ENCODE measurements at regions not wholly inside any gene's neighbourhood (a gene's known extent, or its start where the extent isn't known, plus 50 kb on each side); places are given as distances from the start of the nearest gene placed in this dataset.

GRCh38 chr3:31291818-31292217 is 240.9 kb upstream of the STT3B start:
- TF ChIP-seq CTCF (IDR thresholded peaks at IDR 0.05) = no peak
- no peaks in the 10 kb centered on the region for H3K4me1 Mint-ChIP-seq
- no peaks in the 10 kb centered on the region for H3K9me3 Mint-ChIP-seq
- no peak for ATAC-seq (ENCODE audit: low read depth)
- DNase-seq = no peak
- no peak overlapping the region for H3K4me3 Mint-ChIP-seq
- H3K27ac Mint-ChIP-seq = no peak overlapping the region
- POLR2A ChIA-PET = no interaction called here
- H3K27me3 Mint-ChIP-seq = no peaks in the 10 kb centered on the region
- CTCF ChIA-PET = no interaction called here
- H3K36me3 Mint-ChIP-seq (ENCODE audit: low read depth) = no peaks in the 10 kb centered on the region
- intact Hi-C loops (cut with micrococcal nuclease) = no loop called here

GRCh38 chr3:31294430-31295149 is 238.1 kb upstream of the STT3B start:
- ChIA-PET POLR2A (no interaction called here), CTCF (no interaction called here)
- no peak for TF ChIP-seq CTCF (IDR thresholded peaks at IDR 0.05)
- intact Hi-C loops (cut with micrococcal nuclease) = no loop called here
- H3K4me3 Mint-ChIP-seq = no peak overlapping the region
- H3K36me3 Mint-ChIP-seq (ENCODE audit: low read depth) = no peaks in the 10 kb centered on the region
- no peak for ATAC-seq (ENCODE audit: low read depth)
- H3K27me3 Mint-ChIP-seq = no peaks in the 10 kb centered on the region
- H3K4me1 Mint-ChIP-seq = no peaks in the 10 kb centered on the region
- no peak overlapping the region for H3K27ac Mint-ChIP-seq
- H3K9me3 Mint-ChIP-seq = peaks cover 6% of the 10 kb centered on the region
- DNase-seq = no peak

GRCh38 chr3:31295150-31295765 is 237.5 kb upstream of the STT3B start:
- ATAC-seq (ENCODE audit: low read depth) (no peak), DNase-seq (no peak)
- CTCF ChIA-PET = no interaction called here
- POLR2A ChIA-PET = no interaction called here
- Mint-ChIP-seq H3K27me3 (no peaks in the 10 kb centered on the region), H3K4me3 (no peak overlapping the region), H3K9me3 (peaks cover 6% of the 10 kb centered on the region), H3K36me3 (ENCODE audit: low read depth) (no peaks in the 10 kb centered on the region), H3K4me1 (no peaks in the 10 kb centered on the region), H3K27ac (no peak overlapping the region)
- TF ChIP-seq CTCF (IDR thresholded peaks at IDR 0.05) = no peak
- intact Hi-C loops (cut with micrococcal nuclease) = no loop called here

GRCh38 chr3:31297726-31298298 is 234.9 kb upstream of the STT3B start:
- no peak for TF ChIP-seq CTCF (IDR thresholded peaks at IDR 0.05)
- intact Hi-C loops (cut with micrococcal nuclease) = no loop called here
- no peak overlapping the region for H3K27ac Mint-ChIP-seq
- H3K4me1 Mint-ChIP-seq = no peaks in the 10 kb centered on the region
- no peaks in the 10 kb centered on the region for H3K36me3 Mint-ChIP-seq (ENCODE audit: low read depth)
- no peak overlapping the region for H3K4me3 Mint-ChIP-seq
- H3K9me3 Mint-ChIP-seq = peaks cover 6% of the 10 kb centered on the region
- POLR2A ChIA-PET = no interaction called here
- CTCF ChIA-PET = no interaction called here
- H3K27me3 Mint-ChIP-seq = peaks cover 2% of the 10 kb centered on the region
- ATAC-seq (ENCODE audit: low read depth) = no peak
- no peak for DNase-seq

Measured in activated B cell treated with CpG ODN at 0.5 μM for 24 hours (primary cell).